ENCODE measurements at regions not wholly inside any gene's neighbourhood (a gene's known extent, or its start where the extent isn't known, plus 50 kb on each side); places are given as distances from the start of the nearest gene placed in this dataset.

- Histone ChIP-seq H3K23me2 (ENCODE audit: low read depth, low read length) (no peaks in the 10 kb centered on the region; the same call in 1 of the 2 replicates), H3K9ac (replicated peaks in 1 of 4; ENCODE audit: extremely low read depth in 1 of 4, low read depth in 3 of 4, low read length in 3 of 4) (no peak overlapping the region), H2BK12ac (ENCODE audit: low read depth, low read length) (no peak overlapping the region), H3K4me3 (ENCODE audit: extremely low read depth in 1 of 4, insufficient read depth in 2 of 4, low read depth in 3 of 4, low read length in 4 of 4) (no peak overlapping the region), H3K9me3 (ENCODE audit: insufficient read depth in 2 of 2, low read depth in 1 of 2, low read length in 1 of 2) (no peaks in the 10 kb centered on the region), H4K8ac (ENCODE audit: extremely low read depth, insufficient read depth, low read length) (no peak overlapping the region), H2AFZ (ENCODE audit: low read length) (no peak overlapping the region), H3K23ac (ENCODE audit: insufficient read length) (no peak overlapping the region), H3K79me1 (ENCODE audit: low read depth, low read length) (no peaks in the 10 kb centered on the region; the same call in 1 of the 2 replicates), H3K4me2 (ENCODE audit: insufficient read depth in 1 of 2, low read depth in 2 of 2, low read length in 2 of 2) (no peak overlapping the region), H3K56ac (replicated peaks; ENCODE audit: insufficient read length, low read depth, low read length) (no peak overlapping the region), H2AK5ac (ENCODE audit: low read depth, low read length) (no peak overlapping the region), H3K27ac (ENCODE audit: low read depth, low read length) (no peak overlapping the region), H3K18ac (ENCODE audit: extremely low read depth, low read length) (no peak overlapping the region), H3K14ac (ENCODE audit: insufficient read length) (no peak overlapping the region), H3K79me2 (ENCODE audit: control insufficient read depth in 1 of 2, insufficient read depth in 2 of 2, low read length in 2 of 2) (no peaks in the 10 kb centered on the region; a peak in 1 of 4 replicates), H2BK20ac (ENCODE audit: low read length) (no peak overlapping the region), H2BK5ac (ENCODE audit: low read depth, low read length) (no peak overlapping the region), H2BK15ac (ENCODE audit: low read length) (no peak overlapping the region), H4K20me1 (replicated peaks in 1 of 2; ENCODE audit: control insufficient read depth in 1 of 2, insufficient read depth in 2 of 2, low read length in 2 of 2) (no peaks in the 10 kb centered on the region), H4K91ac (replicated peaks; ENCODE audit: insufficient read length, low read length) (no peak overlapping the region), H3K36me3 (ENCODE audit: control insufficient read depth in 2 of 4, insufficient read depth in 4 of 4, low read length in 3 of 4) (no peaks in the 10 kb centered on the region), H4K5ac (ENCODE audit: insufficient read length, low read depth, low read length) (no peak overlapping the region), H3K27me3 (replicated peaks in 1 of 4; ENCODE audit: control insufficient read depth in 3 of 4, extremely low read depth in 1 of 4, insufficient read depth in 3 of 4, low read length in 3 of 4) (no peaks in the 10 kb centered on the region), H2BK120ac (replicated peaks; ENCODE audit: low read depth, low read length) (no peak overlapping the region), H3K4me1 (replicated peaks in 1 of 4; ENCODE audit: control insufficient read depth in 3 of 4, insufficient read depth in 4 of 4, low read length in 3 of 4) (peaks cover 3 to 7% (median 4%) of the 10 kb centered on the region in 4 experiments), H3K4ac (replicated peaks; ENCODE audit: insufficient read length, low read depth, low read length) (no peak overlapping the region)
- WGBS, 2 experiments (ENCODE audit: extremely low coverage in 1 of 2, insufficient coverage in 1 of 2, insufficient read length in 1 of 2, insufficient replicate concordance in 2 of 2, low coverage in 1 of 2, low lambda C conversion rate in 2 of 2, missing lambda C conversion rate in 1 of 2): 87% methylated on average over 9 of the region's 9 CpGs; no CpG with 5 or more reads in 1 of the 2 experiments
- TF ChIP-seq SIX5 (IDR thresholded peaks at IDR 0.05; ENCODE audit: low read depth, low read length) (no peak), SIRT6 (IDR thresholded peaks at IDR 0.05; ENCODE audit: low read length) (no peak), ASH2L (IDR thresholded peaks at IDR 0.05; ENCODE audit: low read length) (no peak), POLR2A (IDR thresholded peaks at IDR 0.05; ENCODE audit: control extremely low read depth in 1 of 2, low read depth in 2 of 2, low read length in 2 of 2) (no peak), GABPA (IDR thresholded peaks at IDR 0.05; ENCODE audit: borderline replicate concordance, insufficient read depth, low read length) (no peak), BRCA1 (IDR thresholded peaks at IDR 0.05; ENCODE audit: low read depth, low read length) (no peak)
- TF ChIP-seq, protein P1, sequence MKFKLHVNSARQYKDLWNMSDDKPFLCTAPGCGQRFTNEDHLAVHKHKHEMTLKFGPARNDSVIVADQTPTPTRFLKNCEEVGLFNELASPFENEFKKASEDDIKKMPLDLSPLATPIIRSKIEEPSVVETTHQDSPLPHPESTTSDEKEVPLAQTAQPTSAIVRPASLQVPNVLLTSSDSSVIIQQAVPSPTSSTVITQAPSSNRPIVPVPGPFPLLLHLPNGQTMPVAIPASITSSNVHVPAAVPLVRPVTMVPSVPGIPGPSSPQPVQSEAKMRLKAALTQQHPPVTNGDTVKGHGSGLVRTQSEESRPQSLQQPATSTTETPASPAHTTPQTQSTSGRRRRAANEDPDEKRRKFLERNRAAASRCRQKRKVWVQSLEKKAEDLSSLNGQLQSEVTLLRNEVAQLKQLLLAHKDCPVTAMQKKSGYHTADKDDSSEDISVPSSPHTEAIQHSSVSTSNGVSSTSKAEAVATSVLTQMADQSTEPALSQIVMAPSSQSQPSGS (IDR thresholded peaks at IDR 0.05; ENCODE audit: low read length): no peak
- FAIRE-seq: no peak
- POLR2A ChIA-PET (ENCODE audit: partially characterized antibody): no interaction called here
- CTCF ChIA-PET (ENCODE audit: partially characterized antibody): no interaction called here
- no peak for DNase-seq (ENCODE audit: low read depth in 1 of 2, low spot score in 2 of 2)
These were observed 97.9 kb upstream of the METTL14 start for GRCh38 chr4:118587116-118587831.
